Osteoblast (primary cell): ENCODE measurements at regions not wholly inside any gene's neighbourhood (a gene's known extent, or its start where the extent isn't known, plus 50 kb on each side); places are given as distances from the start of the nearest gene placed in this dataset.

Experiments used
- DNase-seq: peaks from one replicate; pipeline ENCODE4 v3.0.0; 2011; ENCODE audit warnings: low spot score, mixed read lengths; ENCODE audit not compliant: insufficient read length; ENCODE audit errors: missing footprints
- H2AFZ ChIP-seq: 2 replicates; pipeline ENCODE4 v1.6.0; 2011; ENCODE audit warnings: mild to moderate bottlenecking, low read length
- H3K27ac ChIP-seq: 2 replicates; pipeline ENCODE4 v1.5.1; 2011; ENCODE audit warnings: mild to moderate bottlenecking, low read depth, low read length, moderate library complexity
- H3K27me3 ChIP-seq: 2 replicates; pipeline ENCODE4 v1.6.0; 2012; ENCODE audit warnings: mild to moderate bottlenecking, control low read depth, inconsistent platforms, low read length, moderate library complexity; ENCODE audit not compliant: insufficient read depth
- H3K36me3 ChIP-seq: 2 replicates; pipeline ENCODE4 v1.5.1; 2011; ENCODE audit warnings: mild to moderate bottlenecking, low read length, control low read depth, moderate library complexity; ENCODE audit not compliant: insufficient read depth
- H3K4me1 ChIP-seq: 2 replicates; pipeline ENCODE4 v1.5.1; 2011; ENCODE audit warnings: mild to moderate bottlenecking, low read length, control low read depth, moderate library complexity; ENCODE audit not compliant: insufficient read depth
- H3K4me2 ChIP-seq: 2 replicates; pipeline ENCODE4 v1.6.0; 2011; ENCODE audit warnings: mild to moderate bottlenecking, low read length; ENCODE audit not compliant: insufficient read depth
- H3K4me3 ChIP-seq: fragments of 200-600 bp; sonication (generic); 3 replicates; pipeline ENCODE4 v1.5.1; 2012; ENCODE audit warnings: mild to moderate bottlenecking, low read length, inconsistent platforms; ENCODE audit not compliant: insufficient read depth
- H3K79me2 ChIP-seq: 2 replicates; pipeline ENCODE4 v1.6.0; 2012; ENCODE audit warnings: mild to moderate bottlenecking, low read length, control low read depth, inconsistent platforms; ENCODE audit not compliant: insufficient read depth
- H3K9me3 ChIP-seq: 2 replicates; pipeline ENCODE4 v1.5.1; 2011; ENCODE audit warnings: low read depth, low read length, control low read depth
- H4K20me1 ChIP-seq: 2 replicates; pipeline ENCODE4 v1.6.0; 2012; ENCODE audit warnings: mild to moderate bottlenecking, low read length, control low read depth; ENCODE audit not compliant: insufficient read depth
- TF ChIP-seq, protein P1 (sequence below): IDR thresholded peaks from 2 replicates; pipeline ENCODE4 v1.5.1; 2011; ENCODE audit warnings: mild to moderate bottlenecking, low read depth, low read length, moderate library complexity; ENCODE audit errors: extremely low read depth

DNA sequence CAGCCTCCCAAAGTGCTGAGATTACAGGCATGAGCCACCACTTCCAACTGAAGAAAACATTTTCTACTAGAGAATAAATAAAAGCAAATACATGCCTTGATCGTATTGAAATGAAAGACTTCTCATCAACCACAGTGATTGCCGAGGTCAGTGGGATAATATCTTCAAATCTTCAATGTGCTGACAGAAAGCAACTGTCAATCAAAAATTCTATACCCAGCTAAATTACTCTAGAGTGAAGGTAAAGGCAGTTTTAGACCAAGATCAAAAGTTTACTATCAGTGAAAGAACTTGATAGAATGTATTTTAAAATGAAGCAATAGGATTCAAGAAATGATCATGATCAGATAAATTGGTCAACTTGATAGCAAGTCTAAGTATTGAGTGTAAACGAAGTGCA is 130.6 kb downstream of the BRD1 start:
- H3K4me1 ChIP-seq, result no peaks in the 10 kb centered on the region
- no peak overlapping the region for H3K4me2 ChIP-seq
- H4K20me1 ChIP-seq, result no peaks in the 10 kb centered on the region
- no peaks in the 10 kb centered on the region for H3K27me3 ChIP-seq
- H3K79me2 ChIP-seq, result no peaks in the 10 kb centered on the region
- H3K4me3 ChIP-seq, result no peak overlapping the region
- DNase-seq, result no peak
- H3K27ac ChIP-seq, result no peak overlapping the region
- H2AFZ ChIP-seq, result no peak overlapping the region
- no peaks in the 10 kb centered on the region for H3K9me3 ChIP-seq
- TF ChIP-seq, protein P1, sequence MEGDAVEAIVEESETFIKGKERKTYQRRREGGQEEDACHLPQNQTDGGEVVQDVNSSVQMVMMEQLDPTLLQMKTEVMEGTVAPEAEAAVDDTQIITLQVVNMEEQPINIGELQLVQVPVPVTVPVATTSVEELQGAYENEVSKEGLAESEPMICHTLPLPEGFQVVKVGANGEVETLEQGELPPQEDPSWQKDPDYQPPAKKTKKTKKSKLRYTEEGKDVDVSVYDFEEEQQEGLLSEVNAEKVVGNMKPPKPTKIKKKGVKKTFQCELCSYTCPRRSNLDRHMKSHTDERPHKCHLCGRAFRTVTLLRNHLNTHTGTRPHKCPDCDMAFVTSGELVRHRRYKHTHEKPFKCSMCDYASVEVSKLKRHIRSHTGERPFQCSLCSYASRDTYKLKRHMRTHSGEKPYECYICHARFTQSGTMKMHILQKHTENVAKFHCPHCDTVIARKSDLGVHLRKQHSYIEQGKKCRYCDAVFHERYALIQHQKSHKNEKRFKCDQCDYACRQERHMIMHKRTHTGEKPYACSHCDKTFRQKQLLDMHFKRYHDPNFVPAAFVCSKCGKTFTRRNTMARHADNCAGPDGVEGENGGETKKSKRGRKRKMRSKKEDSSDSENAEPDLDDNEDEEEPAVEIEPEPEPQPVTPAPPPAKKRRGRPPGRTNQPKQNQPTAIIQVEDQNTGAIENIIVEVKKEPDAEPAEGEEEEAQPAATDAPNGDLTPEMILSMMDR, result no peak
- H3K36me3 ChIP-seq, result no peaks in the 10 kb centered on the region

DNA sequence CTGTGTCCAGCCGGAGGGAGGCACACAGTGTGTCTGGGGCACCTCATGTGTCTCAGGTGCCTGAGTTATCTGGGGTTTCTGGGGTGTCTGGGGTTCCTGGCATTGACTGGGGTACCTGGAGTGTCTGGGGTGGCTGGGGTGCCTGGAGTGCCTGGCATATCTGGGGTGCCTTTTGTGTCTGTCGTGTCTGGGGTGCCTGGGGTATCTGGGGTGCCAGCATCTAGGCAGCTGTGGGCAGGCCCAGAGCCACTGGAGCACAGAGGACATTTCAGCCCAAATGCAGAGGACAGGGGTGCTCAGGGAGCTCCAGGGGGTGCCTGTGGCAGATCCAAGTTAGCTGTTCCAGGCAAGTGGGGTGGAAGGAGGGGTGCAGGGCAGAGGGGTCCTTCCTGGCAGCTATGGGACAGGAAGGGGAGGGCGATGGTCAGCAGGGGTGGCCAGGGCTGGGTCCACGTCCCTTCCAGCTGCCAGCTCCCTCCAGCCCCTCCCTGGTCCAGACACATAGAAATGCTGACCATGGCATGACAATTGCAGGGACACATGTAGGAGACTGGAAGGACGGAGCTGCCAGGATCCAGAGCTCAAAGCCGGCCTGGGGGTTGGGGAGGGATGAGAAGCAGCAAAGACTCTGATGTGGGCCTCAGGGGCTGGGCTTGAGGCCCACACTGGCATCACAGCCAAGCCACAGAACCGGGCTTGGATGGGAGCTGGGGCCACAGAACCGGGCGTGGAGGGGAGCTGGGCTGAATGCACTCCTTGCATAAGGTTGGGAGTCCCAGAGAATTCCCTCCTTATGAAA is 133.0 kb downstream of the BRD1 start:
- Histone ChIP-seq H3K36me3 (no peaks in the 10 kb centered on the region), H3K9me3 (no peaks in the 10 kb centered on the region), H3K4me3 (no peak overlapping the region)

DNA sequence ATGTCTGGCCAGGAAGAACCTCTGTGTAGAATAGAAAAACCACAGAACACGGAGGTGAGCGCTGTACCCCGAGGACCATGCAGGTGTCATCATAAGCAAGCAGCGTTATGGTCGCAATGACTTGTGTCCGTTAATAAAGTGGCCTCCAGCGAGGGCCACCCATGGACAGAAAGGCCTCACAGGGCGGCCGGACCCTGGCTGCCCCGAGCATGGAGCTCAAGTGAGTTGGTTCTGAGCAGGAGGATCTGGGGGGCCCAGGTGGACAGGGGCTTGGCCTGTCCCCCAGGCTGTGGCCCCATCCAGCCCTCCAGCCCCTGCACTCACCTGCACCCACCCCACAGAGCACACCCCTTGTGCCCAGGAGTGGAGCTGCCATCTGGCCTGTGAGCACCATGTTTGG is 133.8 kb downstream of the BRD1 start:
- no peaks in the 10 kb centered on the region for H3K4me1 ChIP-seq
- H3K9me3 ChIP-seq, result no peaks in the 10 kb centered on the region
- H2AFZ ChIP-seq, result no peak overlapping the region
- TF ChIP-seq, protein P1, result no peak
- no peak overlapping the region for H3K4me2 ChIP-seq
- H4K20me1 ChIP-seq, result no peaks in the 10 kb centered on the region
- H3K36me3 ChIP-seq, result no peaks in the 10 kb centered on the region
- H3K27me3 ChIP-seq, result no peaks in the 10 kb centered on the region
- no peaks in the 10 kb centered on the region for H3K79me2 ChIP-seq
- H3K27ac ChIP-seq, result no peak overlapping the region
- no peak for DNase-seq
- no peak overlapping the region for H3K4me3 ChIP-seq

More for the DNA sequence above, 133.0 kb downstream of the BRD1 start:
- Histone ChIP-seq H3K27ac (no peak overlapping the region), H3K79me2 (no peaks in the 10 kb centered on the region), H3K4me1 (no peaks in the 10 kb centered on the region), H3K4me2 (no peak overlapping the region), H3K27me3 (no peaks in the 10 kb centered on the region), H4K20me1 (no peaks in the 10 kb centered on the region), H2AFZ (no peak overlapping the region)
- no peak for DNase-seq
- TF ChIP-seq, protein P1, result no peak

DNA sequence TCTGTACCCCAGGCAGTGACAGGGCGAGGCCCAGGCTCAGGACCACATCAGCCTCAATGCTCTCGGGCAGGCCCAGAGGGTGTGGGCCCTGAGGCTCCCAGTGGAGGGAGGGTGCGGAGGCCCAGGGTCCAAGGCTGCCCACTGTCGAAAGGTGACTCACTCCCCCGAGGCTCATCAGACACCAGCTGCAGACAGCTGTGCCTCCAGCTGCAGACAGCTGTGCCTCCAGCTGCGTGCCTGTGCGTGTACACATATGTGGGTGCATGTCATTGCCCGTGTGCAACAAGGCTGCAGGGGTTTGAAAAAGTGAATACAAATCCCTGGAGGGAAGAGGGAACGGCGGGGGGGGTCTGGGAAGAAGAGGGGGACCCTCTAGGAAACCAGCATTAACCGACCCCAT is 134.3 kb downstream of the BRD1 start:
- no peak overlapping the region for H3K4me2 ChIP-seq
- H2AFZ ChIP-seq, result no peak overlapping the region
- H3K9me3 ChIP-seq, result no peaks in the 10 kb centered on the region
- H3K27ac ChIP-seq, result no peak overlapping the region
- no peaks in the 10 kb centered on the region for H3K36me3 ChIP-seq
- no peaks in the 10 kb centered on the region for H4K20me1 ChIP-seq
- TF ChIP-seq, protein P1, result no peak
- H3K4me1 ChIP-seq, result no peaks in the 10 kb centered on the region
- H3K79me2 ChIP-seq, result no peaks in the 10 kb centered on the region
- no peaks in the 10 kb centered on the region for H3K27me3 ChIP-seq
- no peak overlapping the region for H3K4me3 ChIP-seq
- no peak for DNase-seq
